Activated CD8-positive, alpha-beta memory T cell treated with anti-CD3 and anti-CD28 coated beads for 36 hours (primary cell): ENCODE measurements at regions not wholly inside any gene's neighbourhood (a gene's known extent, or its start where the extent isn't known, plus 50 kb on each side); places are given as distances from the start of the nearest gene placed in this dataset.
"Not testable (repeated sequence)": the region's sequence is repeated elsewhere in the genome, so short reads cannot be mapped to it uniquely, and the experiment has no call there.

Source experiments
- CTCF ChIA-PET: fragments of 350-600 bp; sonication (Branson Sonifier 250); formaldehyde crosslinking; loops from one replicate; lab custom pipeline; 2021; ENCODE audit warnings: antibody characterized with exemption; lab: Charles Lee
- POLR2A ChIA-PET: fragments of 350-600 bp; sonication (Branson Sonifier 250); formaldehyde crosslinking; loops from one replicate; lab custom pipeline; 2021; ENCODE audit warnings: antibody characterized with exemption; lab: Charles Lee

DNA sequence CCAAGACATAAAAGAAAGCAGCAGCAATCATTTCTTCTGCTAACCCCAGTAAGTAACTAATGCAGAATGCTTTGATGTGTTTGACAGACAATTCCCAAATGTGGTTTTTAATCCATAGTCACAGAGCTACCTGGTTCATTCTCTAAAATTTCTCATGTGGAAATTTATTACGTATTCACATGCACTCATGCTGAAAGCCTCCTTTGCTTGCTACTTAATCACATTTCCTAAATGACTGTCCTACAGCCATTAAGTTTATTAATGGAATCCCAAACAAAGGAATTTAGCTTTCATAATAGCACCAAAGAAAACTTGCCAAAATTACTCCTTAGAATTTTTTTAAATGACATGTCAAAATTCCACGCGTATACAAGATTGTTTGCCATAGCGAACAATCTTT lies 68.6 kb upstream of the MCHR2 start:
- POLR2A ChIA-PET: no interaction called here
- CTCF ChIA-PET: no interaction called here

DNA sequence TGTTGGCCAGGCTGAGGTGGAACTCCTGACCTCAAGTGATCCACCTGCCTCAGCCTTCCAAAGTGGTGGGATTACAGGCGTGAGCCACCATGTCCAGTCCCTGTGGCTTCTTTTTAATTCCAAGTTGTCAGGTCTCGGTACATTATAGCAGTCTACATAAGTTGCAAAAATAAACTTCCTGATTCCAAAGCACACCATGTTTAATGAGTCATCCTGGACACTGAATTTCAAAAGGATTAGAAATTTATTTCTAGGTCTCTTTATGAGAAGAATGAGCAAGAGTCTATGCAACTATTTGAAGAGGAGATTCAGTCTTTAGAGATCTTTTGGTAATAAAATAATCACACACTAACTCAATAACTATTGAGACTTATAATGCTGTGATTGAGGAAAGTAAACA lies 63.9 kb upstream of the MCHR2 start:
- ChIA-PET CTCF (no interaction called here), POLR2A (no interaction called here)

DNA sequence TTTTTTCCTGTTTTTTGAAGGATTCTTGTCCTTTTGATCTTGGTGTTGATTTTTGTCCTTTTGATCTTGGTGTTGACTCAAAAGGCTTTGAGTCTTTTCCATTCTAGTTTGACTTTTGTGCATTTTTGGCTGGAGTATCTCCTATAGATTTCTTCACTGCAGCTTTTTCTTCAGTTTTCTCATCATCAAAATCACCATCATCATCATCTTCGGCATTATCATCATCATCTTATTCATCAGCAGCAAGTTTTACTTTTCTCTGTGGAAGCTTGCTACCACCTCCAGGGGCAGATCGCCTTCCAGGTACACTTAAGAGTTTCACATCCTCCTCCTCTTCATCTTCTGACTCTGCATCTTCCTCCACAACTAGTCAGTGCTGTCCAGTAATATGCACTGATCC lies 56.5 kb upstream of the MCHR2 start:
- ChIA-PET CTCF (no interaction called here), POLR2A (no interaction called here)

DNA sequence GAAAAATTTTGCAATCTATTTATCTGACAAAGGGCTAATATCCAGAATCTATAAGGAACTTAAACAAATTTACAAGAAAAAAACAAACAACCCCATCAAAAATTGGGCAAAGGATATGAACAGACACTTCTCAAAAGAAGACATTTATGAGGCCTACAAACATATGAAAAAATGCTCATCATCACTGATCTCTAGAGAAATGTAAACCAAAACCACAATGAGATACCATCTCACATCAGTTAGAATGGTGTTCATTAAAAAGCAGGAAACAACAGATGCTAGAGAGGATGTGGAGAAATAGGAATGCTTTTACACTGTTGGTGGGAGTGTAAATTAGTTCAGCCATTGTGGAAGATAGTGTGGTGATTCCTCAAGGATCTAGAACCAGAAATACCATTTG lies 49.9 kb upstream of the MCHR2 start:
- CTCF ChIA-PET, POLR2A ChIA-PET: not testable (repeated sequence)
